Keratinocyte (primary cell): ENCODE measurements at regions not wholly inside any gene's neighbourhood (a gene's known extent, or its start where the extent isn't known, plus 50 kb on each side); places are given as distances from the start of the nearest gene placed in this dataset.

Experiments used
- DNase-seq: peaks from one replicate; pipeline ENCODE4 v3.0.0-alpha.2; 2011; ENCODE audit warnings: low read depth, missing footprints, low spot score
- FAIRE-seq: peaks from 2 replicates; lab custom pipeline; 2011; peaks lifted over from hg19 to GRCh38; lab: Jason Lieb, UNC
- H2AFZ ChIP-seq: 2 replicates; pipeline ENCODE4 v1.6.0; 2012; ENCODE audit warnings: low read length, control low read depth, inconsistent platforms; ENCODE audit not compliant: control insufficient read depth
- H3K27ac ChIP-seq: 2 replicates; pipeline ENCODE4 v1.5.1; 2011; ENCODE audit warnings: low read length; ENCODE audit not compliant: control insufficient read depth, insufficient read depth
- H3K27me3 ChIP-seq: 3 replicates; pipeline ENCODE4 v1.6.0; 2011; ENCODE audit warnings: low read length; ENCODE audit not compliant: control insufficient read depth, insufficient read depth; ENCODE audit errors: extremely low read depth
- H3K36me3 ChIP-seq, 2 experiments: 2 replicates in 1 of 2; 3 replicates in 1 of 2; pipeline ENCODE4 v1.5.1; 2011; ENCODE audit warnings: low read length in 2 of 2, mild to moderate bottlenecking in 1 of 2; ENCODE audit not compliant: control insufficient read depth in 2 of 2, insufficient read depth in 2 of 2; ENCODE audit errors: extremely low read depth in 1 of 2
- H3K4me1 ChIP-seq: 3 replicates; pipeline ENCODE4 v1.5.1; 2011; ENCODE audit warnings: low read length; ENCODE audit not compliant: control insufficient read depth, insufficient read depth; ENCODE audit errors: extremely low read depth
- H3K4me2 ChIP-seq: 3 replicates; pipeline ENCODE4 v1.6.0; 2011; ENCODE audit warnings: low read depth, low read length; ENCODE audit not compliant: control insufficient read depth, insufficient read depth; ENCODE audit errors: extremely low read depth
- H3K4me3 ChIP-seq, 3 experiments: fragments of 200-600 bp in 1 of 3; sonication (generic) in 1 of 3; 2 replicates in 2 of 3; 3 replicates in 1 of 3; pipeline ENCODE4 v1.5.1; 2011 to 2016; ENCODE audit warnings: low read length in 3 of 3, mild to moderate bottlenecking in 3 of 3, control low read depth in 2 of 3, inconsistent platforms in 1 of 3, low read depth in 1 of 3, mixed read lengths in 1 of 3, mixed run types in 1 of 3, moderate library complexity in 1 of 3; ENCODE audit not compliant: control insufficient read depth in 2 of 3, insufficient read depth in 2 of 3; ENCODE audit errors: extremely low read depth in 1 of 3
- H3K79me2 ChIP-seq: 2 replicates; pipeline ENCODE4 v1.6.0; 2012; ENCODE audit warnings: low read length; ENCODE audit not compliant: control insufficient read depth, insufficient read depth
- H3K9ac ChIP-seq: 3 replicates; pipeline ENCODE4 v1.6.0; 2011; ENCODE audit warnings: low read length; ENCODE audit not compliant: control insufficient read depth, insufficient read depth; ENCODE audit errors: extremely low read depth
- H3K9me1 ChIP-seq: 3 replicates; pipeline ENCODE4 v1.6.0; 2011; ENCODE audit warnings: low read length; ENCODE audit not compliant: control insufficient read depth, insufficient read depth; ENCODE audit errors: extremely low read depth
- H3K9me3 ChIP-seq: 2 replicates; pipeline ENCODE4 v1.5.1; 2012; ENCODE audit warnings: low read depth, low read length; ENCODE audit not compliant: control insufficient read depth
- H4K20me1 ChIP-seq: 3 replicates; pipeline ENCODE4 v1.6.0; 2011; ENCODE audit warnings: low read length; ENCODE audit not compliant: control insufficient read depth, insufficient read depth; ENCODE audit errors: extremely low read depth
- EZH2 ChIP-seq: IDR thresholded peaks from one replicate; pipeline ENCODE4 v1.6.1; 2012; ENCODE audit warnings: inconsistent platforms, mild to moderate bottlenecking, low read length, moderate library complexity
- dilution Hi-C: fragments of 300-500 bp; cut with MboI; formaldehyde crosslinking; loops from one replicate; pipeline ENCODE4 v1.7.0; 2020; ENCODE audit warnings: low sequenced_read_pairs; ENCODE audit not compliant: extremely low pct_ligation_motif_present
- TF ChIP-seq, protein P1 (sequence below), 3 experiments: IDR thresholded peaks in 1 of 3; conservative IDR thresholded peaks in 1 of 3; optimal IDR thresholded peaks in 1 of 3; 2 replicates in 2 of 3; 3 replicates in 1 of 3; pipeline versions ENCODE3 to v1.5.1; 2011; ENCODE audit warnings: low read length in 3 of 3, mild to moderate bottlenecking in 3 of 3, moderate library complexity in 2 of 3, control low read depth in 1 of 3, inconsistent platforms in 1 of 3; ENCODE audit not compliant: insufficient read depth in 2 of 3; ENCODE audit errors: extremely low read depth in 1 of 3

DNA sequence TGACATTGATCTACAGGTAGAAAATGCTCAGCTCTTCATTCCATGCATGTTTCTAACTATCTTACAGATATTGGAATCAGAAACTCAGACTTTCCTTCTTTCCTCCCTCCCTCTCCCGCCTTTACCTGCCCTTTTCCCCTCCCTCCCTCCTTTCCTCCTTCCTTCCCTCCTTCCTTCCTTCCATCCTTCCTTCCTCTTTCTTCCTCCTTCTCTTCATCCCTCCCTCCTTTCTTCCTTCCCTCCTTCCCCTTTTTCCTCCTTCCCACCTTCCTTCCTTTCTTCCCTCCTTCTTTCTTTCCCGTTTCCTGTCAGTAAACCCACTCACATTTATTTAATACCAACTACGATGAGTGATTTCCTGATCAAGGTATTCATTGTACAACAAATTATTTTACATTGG lies 113.4 kb upstream of the IRS2 start:
- Histone ChIP-seq H2AFZ (no peak overlapping the region), H3K9me3 (no peaks in the 10 kb centered on the region), H3K4me3 (no peak overlapping the region), H3K9me1 (no peaks in the 10 kb centered on the region), H3K4me2 (no peak overlapping the region), H3K36me3 (no peaks in the 10 kb centered on the region), H3K79me2 (no peaks in the 10 kb centered on the region), H3K4me1 (no peaks in the 10 kb centered on the region), H3K27ac (no peak overlapping the region), H4K20me1 (no peaks in the 10 kb centered on the region), H3K27me3 (peaks cover 8% of the 10 kb centered on the region), H3K9ac (no peak overlapping the region)
- no peak for FAIRE-seq
- DNase-seq = no peak
- dilution Hi-C loops = no loop called here
- TF ChIP-seq, protein P1, sequence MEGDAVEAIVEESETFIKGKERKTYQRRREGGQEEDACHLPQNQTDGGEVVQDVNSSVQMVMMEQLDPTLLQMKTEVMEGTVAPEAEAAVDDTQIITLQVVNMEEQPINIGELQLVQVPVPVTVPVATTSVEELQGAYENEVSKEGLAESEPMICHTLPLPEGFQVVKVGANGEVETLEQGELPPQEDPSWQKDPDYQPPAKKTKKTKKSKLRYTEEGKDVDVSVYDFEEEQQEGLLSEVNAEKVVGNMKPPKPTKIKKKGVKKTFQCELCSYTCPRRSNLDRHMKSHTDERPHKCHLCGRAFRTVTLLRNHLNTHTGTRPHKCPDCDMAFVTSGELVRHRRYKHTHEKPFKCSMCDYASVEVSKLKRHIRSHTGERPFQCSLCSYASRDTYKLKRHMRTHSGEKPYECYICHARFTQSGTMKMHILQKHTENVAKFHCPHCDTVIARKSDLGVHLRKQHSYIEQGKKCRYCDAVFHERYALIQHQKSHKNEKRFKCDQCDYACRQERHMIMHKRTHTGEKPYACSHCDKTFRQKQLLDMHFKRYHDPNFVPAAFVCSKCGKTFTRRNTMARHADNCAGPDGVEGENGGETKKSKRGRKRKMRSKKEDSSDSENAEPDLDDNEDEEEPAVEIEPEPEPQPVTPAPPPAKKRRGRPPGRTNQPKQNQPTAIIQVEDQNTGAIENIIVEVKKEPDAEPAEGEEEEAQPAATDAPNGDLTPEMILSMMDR (optimal IDR thresholded peaks at IDR 0.05 in 1 of 3, IDR thresholded peaks at IDR 0.05 in 1 of 3, conservative IDR thresholded peaks at IDR 0.05 in 1 of 3; ENCODE audit: extremely low read depth in 1 of 3, insufficient read depth in 2 of 3, low read length in 3 of 3) = no peak
- no peak for TF ChIP-seq EZH2

DNA sequence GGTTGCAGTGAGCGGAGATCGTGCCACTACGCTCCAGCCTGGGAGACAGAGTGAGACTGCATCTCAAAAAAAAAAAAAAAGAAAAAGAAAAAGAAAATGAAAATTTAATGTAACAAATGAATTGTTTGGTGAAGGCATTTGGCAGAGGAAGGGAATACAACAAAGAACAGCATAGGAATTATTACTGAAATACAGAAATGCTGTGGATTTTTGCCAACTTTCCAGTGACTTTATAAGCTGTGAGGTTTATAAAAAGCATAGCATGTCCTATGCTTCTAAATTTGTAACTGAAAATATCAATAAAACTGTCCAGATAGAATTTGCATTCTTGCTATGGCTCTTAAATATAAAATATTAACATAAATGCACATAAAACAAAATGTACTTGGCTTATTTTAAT lies 112.9 kb upstream of the IRS2 start:
- TF ChIP-seq, protein P1 (optimal IDR thresholded peaks at IDR 0.05 in 1 of 3, IDR thresholded peaks at IDR 0.05 in 1 of 3, conservative IDR thresholded peaks at IDR 0.05 in 1 of 3; ENCODE audit: extremely low read depth in 1 of 3, insufficient read depth in 2 of 3, low read length in 3 of 3) = no peak
- TF ChIP-seq EZH2 = no peak
- Histone ChIP-seq H3K27me3 (peaks cover 8% of the 10 kb centered on the region), H3K9me3 (no peaks in the 10 kb centered on the region), H3K36me3 (no peaks in the 10 kb centered on the region), H3K9ac (no peak overlapping the region), H3K79me2 (no peaks in the 10 kb centered on the region), H3K4me2 (no peak overlapping the region), H3K27ac (no peak overlapping the region), H4K20me1 (no peaks in the 10 kb centered on the region), H3K9me1 (no peaks in the 10 kb centered on the region), H3K4me3 (no peak overlapping the region), H2AFZ (no peak overlapping the region), H3K4me1 (no peaks in the 10 kb centered on the region)
- dilution Hi-C loops = no loop called here
- DNase-seq (no peak), FAIRE-seq (no peak)
